LHCN-M2 (cell line): ENCODE measurements at regions not wholly inside any gene's neighbourhood (a gene's known extent, or its start where the extent isn't known, plus 50 kb on each side); places are given as distances from the start of the nearest gene placed in this dataset.

Experiments
- DNase-seq: peaks from one replicate; pipeline ENCODE4 v3.0.0-alpha.2; 2012; ENCODE audit warnings: low read depth

DNA sequence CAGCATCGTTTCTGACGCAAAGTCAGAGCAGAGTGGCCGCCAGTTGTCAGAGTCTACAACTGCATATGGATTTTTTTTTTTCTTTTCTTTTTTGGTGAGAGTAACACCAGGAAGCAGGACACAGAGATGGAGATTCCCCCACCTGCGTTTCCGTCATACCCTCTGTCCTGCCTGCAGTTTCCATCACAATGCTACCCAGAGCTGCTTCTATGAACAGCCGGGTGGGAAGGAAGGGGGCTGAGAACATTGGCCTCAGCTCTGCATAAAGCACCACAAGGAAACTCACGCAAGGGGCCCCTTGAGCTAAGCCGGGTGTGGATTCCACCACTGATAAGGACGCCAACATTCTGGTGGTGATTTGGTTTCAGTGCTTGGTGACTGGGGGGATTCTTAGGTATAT is 183.5 kb upstream of the AFDN start:
- no peak for DNase-seq

DNA sequence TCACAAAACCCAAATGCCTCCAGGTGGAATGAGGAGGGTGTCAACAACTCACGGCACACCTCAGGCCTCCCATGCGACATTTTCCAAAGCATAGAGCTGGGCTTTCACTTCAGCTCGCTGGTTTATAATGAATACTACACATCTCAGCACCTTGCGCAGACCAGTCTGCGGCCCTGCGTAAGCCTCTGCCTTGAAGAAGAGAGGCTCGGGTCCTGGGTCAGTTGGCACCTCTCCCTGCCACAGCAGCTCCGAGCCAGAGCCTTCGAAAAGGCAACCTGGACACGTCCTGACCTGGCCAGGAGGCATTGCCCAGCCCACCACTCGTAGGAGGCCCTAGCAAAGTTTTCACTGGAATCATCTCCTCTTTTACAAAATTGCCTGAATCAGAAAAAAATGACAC is 183.0 kb upstream of the AFDN start:
- no peak for DNase-seq

DNA sequence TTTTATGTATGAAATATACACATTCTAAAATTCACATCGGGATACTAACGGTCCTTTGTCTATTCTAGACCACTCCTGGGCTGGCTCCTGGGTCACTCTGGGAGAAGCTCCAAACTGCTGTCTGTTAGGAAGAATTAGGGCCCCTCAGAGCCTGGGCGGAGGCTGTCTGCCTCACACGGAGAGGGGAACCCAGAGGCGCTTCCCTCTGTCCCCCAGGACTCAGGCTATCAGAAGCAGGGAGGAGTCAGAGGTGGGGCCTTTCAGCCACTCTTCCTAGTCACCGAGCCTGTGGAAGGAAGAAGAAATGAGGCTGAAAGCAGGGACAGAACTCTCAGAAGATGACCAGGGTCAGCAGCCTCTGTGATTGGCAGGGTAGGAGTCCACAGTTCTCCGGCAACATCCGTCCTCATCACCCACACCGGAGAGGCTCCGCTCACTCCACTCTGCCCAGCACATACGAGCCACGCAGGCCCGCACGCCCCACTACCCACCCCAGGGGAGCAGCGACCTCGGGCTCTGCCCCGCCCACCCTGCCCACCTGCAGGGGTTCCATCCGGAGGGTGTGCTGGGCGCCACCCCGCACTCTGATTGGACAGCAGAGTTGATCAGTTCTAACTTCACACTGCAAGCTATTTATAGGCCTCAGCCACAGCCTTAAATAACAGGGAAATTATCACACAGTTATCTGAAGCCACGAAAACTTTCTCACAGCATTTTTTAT is 182.1 kb upstream of the AFDN start:
- no peak for DNase-seq

DNA sequence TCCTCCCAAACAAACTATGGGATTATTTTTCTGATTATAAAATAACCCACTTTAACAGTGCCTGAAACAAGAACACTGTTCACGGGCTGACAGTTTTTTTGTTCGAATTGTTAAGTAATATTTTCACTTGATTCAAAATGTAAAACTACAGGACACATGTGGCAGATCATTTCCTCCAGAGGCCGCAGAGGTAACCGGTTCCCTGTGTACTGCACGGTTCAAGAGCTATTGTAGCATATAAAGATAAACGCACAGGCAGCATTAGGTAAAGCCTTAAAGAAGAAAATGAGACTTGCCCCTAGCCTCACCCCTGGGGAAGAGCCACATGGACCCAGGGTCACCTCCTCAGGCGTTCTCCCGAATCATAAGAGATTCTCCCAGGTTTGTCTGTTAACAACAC is 181.3 kb upstream of the AFDN start:
- DNase-seq, result no peak

DNA sequence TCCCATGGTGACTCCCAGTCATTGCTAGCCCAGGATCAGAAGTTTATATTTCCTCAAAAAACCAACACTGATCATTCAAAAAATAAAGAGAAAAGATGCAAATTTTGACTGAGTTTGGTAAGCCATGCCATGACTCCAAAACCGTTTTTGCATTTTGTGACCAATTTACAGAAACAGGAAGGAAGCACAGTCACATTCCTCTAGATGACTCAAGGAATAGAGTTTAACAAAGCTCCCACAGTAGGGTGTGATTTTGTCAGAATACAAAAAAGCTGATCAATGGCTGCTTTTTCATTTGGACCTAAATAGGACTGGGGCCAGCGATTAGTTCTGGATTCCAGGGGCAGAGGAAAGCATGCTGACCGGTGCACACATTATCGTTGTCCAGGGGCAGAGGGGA is 179.4 kb upstream of the AFDN start:
- DNase-seq, result no peak

DNA sequence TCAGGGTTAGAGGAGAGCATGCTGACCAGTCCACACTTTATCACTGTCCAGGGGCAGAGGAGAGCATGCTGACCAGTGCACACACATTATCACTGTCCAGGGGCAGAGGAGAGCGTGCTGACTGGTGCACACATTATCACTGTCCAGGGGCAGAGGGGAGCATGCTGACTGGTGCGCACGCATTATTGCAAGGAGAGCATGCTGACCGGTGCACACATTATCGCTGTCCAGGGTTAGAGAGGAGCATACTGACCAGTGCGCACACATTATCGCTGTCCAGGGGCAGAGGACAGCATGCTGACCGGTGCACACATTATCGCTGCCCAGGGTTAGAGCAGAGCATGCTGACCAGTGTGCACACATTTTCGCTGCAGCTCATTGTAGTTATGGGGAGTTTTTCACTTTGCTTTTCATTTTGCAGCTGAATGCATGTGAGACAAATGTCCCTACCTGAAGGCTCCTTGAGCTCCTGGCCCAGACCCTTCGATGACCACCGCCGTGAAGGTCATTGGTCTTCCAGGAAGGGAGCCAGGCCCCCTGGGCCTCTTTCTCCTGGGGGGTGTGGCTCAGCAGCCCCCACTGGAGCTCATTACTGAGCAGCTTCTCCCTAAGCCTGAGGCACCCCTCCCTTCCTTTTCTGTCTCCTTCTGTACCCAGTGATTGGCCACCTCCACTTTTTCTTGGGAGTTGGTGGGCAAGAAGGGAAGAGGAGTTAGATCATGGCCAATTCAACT is 178.8 kb upstream of the AFDN start:
- DNase-seq, result no peak

DNA sequence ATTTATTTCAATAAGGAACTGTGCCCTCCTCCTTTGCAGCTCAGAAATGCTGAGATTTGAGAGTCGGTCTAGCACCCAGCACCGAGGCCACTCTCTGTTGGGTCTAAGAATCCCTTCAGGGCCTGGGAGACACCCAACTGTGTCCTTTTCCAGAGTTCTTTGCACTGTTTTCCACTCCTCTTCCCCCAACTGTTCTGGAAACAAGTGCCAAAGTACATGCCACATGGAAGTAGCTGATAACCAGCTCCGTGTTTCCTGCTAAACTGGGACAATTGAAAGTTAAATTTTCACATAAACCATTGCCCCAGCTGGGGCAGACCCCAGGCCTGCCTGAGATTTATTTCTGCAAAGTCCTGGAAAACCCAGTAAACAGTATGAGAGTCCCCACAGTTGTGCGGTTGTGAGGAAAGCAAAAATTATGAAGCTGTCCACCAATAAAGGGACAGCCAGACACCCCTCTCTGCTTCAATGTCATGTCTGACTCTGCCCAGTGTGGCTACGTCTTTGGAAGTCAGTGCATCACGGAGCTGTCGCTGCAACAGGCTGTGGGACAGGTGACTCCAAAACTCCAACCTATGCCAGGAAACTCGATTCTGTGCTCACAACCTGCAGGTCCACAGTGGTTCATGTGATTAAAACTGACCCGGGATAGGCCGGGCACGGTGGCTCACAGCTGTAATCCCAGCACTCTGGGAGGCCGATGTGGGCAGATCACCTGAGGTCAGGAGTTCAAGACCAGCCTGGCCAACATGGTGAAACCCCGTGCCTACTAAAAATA is 178.0 kb upstream of the AFDN start:
- no peak for DNase-seq

DNA sequence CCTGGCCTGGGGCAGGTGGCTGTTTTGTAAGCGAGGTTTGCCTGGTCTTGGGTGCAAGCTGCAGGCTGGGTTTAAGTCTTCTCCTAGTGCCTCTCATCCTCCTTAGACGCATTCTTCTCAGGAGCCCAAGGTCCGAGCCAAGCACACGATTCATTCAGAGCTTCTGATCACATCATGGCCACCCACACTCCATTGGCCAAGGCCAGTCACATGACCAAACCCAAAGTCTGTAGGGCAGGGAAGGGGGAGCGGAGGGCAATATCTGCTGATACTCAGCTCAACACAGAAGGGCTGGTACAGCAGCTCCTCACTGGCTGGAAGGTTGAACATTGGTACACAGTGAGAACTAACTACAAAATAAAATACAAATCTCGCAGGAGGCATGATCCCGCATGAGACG is 177.2 kb upstream of the AFDN start:
- no peak for DNase-seq

DNA sequence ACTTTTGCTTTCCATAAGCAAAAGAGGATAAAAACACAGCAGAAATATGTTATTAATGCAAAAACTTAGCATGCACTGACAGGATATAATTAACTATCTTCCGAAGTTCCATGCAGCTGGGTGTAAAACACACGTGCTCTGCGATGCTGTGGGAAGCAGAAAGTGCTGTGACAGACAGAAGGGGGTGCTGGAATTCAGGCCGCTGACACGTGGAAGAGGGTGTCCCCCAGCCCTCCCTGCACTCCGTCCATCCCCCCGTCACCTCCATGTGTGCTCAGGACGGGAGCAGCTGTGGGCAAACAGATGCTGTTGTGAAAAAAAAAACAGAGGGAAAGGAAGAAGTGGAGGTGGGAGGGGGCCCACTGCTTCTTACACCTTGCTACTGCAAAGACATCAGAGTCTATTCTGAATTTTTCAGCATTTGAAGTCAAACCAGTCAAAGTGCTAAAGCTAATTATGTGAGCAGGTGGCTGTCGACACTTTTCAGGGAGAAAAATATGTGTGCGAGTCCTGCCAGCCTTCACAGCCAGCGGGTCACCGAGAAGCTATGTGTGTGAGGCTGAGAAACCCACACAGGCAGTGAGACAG is 175.9 kb upstream of the AFDN start:
- no peak for DNase-seq

DNA sequence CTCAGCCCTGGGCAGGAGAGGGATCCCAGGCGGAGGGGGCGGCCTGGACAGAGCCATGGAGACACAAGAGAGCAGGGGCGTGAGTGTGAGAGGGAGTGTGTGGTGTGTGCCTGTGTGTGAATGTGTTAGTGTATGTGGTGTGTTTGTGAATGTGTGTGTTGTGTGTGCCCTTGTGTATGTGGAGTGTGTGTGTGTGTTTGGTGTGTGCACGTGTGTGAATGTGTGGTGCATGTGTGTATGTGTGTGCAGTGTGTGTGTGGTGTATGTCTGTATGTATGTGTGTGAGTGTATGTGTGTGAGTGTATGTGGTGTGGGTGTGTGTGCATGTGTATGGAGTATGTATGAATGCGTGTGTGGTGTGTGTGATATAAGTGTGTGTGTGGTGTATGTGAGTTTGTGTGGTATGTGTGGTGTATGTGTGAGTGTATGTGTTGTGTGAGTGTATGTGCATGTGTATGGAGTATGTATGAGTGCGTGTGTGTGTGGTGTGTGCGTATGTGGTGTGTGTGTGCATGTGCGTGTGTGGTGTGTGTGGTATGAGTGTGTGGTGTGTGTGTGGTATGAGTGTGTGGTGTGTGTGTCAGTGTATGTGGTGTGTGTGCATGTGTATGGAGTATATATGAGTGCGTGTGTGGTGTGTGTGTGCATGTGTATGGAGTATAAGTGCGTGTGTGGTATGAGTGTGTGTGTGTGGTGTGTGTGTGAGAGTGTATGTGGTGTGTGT is 175.2 kb upstream of the AFDN start:
- no peak for DNase-seq

DNA sequence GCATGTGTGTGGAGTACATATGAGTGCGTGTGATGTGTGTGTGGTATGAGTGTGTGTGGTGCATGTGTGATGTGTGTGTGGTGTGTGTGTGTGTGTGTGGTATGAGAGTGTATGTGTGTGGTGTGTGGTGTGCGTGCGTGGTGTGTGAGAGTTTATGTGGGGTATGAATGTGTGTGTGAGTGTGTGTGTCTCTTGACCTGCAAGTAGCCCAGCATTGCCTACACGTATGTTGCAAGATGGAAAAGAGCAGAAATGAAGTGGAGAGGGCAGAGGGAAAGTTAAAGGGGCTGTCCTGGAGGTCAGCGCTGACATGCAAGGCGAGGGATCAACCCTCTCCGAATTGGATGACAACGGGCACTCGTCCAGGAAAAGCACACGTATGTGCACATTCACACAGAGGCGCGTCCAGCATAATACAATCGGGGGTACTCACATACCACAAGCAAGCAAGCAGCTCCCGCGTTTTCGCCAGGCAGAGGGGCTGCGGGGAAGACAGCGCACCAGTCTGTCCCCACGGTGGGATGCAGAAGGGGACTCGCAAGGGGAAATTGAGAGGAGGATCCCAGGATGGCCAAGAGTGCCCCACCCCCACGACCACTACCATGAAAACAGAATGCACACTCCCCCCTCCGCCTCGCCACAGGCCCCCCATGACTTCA is 174.5 kb upstream of the AFDN start:
- DNase-seq, result no peak

DNA sequence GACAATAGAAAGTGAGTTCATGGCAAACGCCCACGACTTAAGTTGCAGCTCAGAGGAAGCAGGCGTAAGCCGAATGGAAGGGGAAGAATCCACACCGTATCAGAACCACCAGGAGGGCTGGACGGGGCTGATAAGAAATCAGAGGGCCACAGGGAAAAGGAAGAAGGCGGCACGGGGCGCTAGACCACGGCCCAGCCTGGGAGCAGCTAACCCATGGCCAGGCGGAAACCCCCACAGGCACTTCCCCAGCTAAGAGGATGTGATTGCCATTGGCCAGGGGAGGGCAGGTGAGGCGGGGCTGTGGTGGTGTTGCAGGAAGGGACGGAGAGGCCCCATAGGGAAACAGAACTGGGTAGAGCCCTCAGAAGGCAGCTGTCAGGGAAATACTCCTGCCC is 174.0 kb upstream of the AFDN start:
- no peak for DNase-seq

DNA sequence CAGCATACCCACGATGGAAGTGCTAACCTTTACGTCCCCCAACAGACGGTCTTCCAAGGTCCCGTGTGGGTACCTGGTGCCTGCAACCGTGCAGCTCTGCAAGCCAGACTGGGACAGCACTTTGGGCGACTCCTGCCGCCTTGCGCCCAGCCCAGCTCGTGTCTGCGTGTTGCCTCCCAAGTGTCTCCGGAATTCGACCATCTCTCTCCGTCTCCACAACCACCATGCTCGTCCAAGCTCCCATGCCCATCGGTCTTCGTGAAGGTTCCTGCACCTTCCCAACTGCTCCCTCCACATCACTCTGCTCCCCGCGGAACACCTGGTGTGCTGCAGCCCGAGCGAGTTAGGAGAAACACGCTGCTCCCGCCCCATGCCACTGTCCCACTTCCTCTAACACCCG is 173.2 kb upstream of the AFDN start:
- no peak for DNase-seq

DNA sequence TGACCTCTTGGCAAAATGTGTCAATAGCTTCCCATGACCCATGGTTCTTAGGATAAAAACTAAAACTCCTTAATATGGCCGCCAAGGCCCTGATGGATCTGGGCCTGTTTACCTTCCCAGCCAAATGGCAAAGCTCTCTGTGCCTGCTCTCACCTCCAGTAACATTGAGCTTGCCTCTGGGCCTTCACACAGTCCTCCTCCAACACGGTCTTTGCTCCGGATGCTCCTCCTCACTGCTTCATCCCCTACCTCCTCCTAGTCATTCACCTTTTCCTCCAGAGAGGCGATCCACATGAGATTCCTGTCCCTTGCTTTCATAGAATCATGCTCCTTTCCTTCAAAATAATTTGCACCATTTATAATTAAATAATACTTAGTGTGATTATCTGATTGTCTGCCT is 172.3 kb upstream of the AFDN start:
- DNase-seq, result no peak

DNA sequence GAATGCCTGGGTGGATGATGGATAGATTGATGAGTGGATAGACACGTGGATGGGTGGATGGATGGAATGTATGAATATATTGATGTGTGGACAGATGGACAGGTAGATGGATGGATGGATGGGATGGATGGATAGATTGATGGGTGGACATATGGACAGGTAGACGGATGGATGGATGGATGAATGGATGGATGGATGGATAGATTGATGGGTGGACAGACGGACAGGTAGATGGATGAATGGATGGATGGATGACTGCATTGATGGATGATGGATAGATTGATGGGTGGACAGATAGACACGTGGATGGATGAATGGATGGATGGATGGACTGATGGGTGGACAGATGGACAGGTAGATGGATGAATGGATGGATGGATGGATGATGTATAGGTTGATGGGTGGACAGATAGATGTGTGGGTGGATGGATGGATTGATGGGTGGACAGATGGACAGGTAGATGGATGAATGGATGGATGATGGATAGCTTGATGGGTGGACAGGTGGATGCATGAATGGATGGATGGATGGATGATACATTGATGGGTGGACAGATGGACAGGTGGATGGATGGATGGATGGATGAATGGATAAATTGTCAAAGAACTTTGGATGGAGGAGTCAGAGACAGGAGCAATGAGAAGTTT is 171.4 kb upstream of the AFDN start:
- no peak for DNase-seq

DNA sequence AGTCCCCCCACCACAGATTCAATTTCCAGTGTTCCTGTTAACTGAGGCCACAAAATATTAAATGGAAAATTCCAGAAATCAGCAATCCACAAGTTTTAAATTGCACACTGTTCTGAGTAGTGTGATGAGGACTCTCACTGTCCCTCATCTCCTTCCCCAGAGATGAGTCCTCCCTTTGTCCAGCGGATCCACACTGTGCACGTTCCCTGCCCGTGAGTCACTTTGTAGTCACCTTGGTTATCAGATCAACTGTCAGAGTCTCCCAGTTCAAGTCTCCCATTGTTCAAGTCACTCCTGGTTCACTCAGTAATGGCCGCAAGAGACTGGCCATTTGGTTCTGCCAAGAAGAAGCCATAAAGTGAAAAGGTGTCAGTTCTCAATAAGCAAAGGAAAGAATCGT is 168.6 kb upstream of the AFDN start:
- DNase-seq, result no peak

DNA sequence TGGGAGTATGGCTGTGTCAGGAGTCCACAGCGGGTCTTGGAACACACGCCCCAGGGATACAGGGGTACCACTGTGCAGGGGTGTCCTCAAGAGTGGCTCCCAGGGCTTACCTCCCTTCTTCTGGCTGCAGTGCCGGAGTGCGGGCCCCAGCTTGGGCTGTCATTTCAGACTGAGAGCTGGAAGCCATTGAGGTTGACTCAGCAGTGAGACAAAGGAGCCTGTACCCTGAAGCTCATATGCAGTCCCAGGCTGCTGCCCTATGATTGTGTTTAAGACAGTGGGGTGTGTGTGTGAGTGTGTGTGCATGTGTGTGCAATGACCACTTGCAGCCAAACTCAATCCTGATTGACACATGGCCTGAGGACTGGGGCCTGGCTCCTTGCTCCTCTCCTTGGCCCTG is 167.7 kb upstream of the AFDN start:
- no peak for DNase-seq

DNA sequence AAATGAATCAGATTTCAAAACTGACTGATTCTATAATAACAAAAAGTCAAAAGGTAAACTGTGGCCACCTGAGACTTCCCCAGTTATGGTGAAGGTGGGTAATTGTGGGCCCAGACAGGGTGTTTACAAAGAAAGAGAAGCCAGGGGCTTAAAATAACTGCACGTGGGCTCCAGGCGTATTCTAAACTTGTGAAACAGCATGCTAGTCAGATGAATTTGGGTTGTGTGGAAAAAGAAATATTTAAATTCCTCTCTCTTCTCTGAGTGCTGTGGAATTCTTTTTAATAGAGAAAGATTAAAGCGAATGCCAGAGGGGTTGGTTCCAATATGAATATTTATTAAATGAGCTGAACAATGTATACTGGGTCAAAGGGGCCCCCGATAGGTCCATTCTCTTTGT is 166.3 kb upstream of the AFDN start:
- DNase-seq, result no peak

DNA sequence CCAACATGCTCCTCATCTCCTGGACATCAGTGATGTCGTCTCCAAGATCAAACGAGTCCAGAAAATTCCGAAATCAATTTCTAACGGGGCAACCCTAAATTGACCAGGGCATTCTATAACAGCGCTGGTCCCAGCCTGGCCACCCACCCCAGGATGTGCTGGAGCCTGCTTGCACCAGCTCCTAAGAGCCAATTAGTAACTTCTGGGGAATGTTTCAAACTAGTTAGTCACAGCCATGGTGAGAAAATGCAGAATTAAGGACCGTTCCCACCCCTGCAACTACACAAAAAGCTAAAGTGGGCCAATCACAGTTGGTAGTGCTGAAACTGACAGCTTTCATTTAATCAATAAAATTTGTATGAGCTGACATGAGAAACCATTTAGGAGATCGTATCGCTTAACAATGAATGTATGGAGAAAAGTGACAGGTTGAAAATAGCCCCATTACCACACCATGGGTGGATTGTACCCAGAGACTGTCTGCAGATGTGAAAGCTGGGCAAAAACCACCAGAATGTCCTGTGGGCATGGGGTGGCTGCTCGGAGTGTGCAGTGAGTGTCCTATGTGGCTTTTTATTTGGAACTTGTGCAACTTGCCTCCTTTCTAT is 165.7 kb upstream of the AFDN start:
- no peak for DNase-seq

DNA sequence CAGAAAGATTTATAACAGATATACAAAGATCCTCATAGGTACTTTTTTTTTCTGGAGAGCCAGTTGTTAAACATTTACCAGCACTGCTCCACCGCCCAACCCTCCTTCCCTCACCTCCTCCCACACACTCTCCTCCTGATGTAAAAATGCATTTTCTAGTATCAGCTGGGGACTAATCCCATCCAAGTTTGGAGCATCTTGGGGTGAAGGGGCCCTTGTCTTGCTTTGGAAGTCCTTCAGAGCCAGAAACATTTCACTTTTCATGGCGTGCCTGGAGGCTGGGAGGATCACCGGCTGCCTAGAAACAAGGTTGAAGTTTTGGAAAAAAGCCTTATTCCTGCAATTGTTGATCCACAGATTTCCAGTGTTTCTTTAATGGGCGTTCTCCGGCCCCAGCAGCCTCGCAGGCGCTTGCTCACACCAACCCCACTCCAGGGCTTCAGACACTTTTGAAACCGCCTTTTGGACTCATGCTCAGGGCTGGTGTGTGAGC is 165.1 kb upstream of the AFDN start:
- DNase-seq, result no peak
